ENCODE measurements at regions not wholly inside any gene's neighbourhood (a gene's known extent, or its start where the extent isn't known, plus 50 kb on each side); places are given as distances from the start of the nearest gene placed in this dataset.
"Not testable (repeated sequence)": the region's sequence is repeated elsewhere in the genome, so short reads cannot be mapped to it uniquely, and the experiment has no call there.

DNA sequence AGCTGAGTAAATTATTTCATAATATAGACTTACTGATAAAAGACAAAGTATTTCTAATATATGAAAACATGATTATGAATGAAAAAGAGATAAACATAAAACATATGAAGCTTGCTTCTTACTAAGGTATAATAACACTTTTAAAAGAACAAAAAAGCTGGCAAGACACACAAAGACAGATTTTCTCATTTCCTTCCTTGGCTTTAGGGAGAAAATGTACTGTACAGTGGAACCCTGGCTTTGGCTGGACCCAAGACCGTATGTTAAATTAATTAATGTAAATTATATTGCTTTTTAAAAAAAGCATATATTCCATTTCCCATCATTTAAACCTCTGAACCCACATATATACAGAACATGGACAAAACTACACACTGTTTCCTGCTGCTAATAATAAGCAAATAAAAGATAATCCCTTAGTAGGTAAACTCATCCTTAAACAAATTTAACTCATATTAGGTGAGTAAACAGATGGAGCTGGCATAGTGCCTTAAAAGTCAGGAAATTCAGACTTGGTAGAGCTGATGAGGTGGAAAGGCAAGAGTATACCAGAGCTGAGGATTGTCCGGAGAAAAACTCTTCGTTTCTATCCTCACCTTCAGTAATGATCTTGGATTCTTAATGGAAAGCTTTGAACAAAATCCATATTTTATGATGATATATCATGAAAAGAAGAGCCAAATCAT lies 1016.4 kb upstream of the KCND2 start:
- Histone ChIP-seq H2AFZ (no peak overlapping the region), H3K4me2 (no peak overlapping the region), H3K79me2 (replicated peaks; ENCODE audit: insufficient read depth) (no peaks in the 10 kb centered on the region), H3F3A (replicated peaks; ENCODE audit: low read depth) (no peaks in the 10 kb centered on the region), H3K4me3 (no peak overlapping the region), H3K36me3 (ENCODE audit: insufficient read depth) (no peaks in the 10 kb centered on the region), H3K27me3 (ENCODE audit: insufficient read depth) (no peaks in the 10 kb centered on the region), H3K27ac (ENCODE audit: low read depth) (no peak overlapping the region), H4K20me1 (replicated peaks; ENCODE audit: insufficient read depth) (no peaks in the 10 kb centered on the region), H3K4me1 (ENCODE audit: insufficient read depth) (no peaks in the 10 kb centered on the region), H3K9me2 (ENCODE audit: insufficient read depth) (no peaks in the 10 kb centered on the region)
- Mint-ChIP-seq H3K27me3 (ENCODE audit: insufficient read depth, low read depth, poor library complexity) (no peaks in the 10 kb centered on the region), H3K4me1 (no peaks in the 10 kb centered on the region), H3K36me3 (ENCODE audit: low read depth) (no peaks in the 10 kb centered on the region), H3K27ac (no peak overlapping the region), H3K4me3 (no peak overlapping the region), H3K9me3 (no peaks in the 10 kb centered on the region)
- ATAC-seq (no peak), DNase-seq (ENCODE audit: low spot score) (no peak)
- TF ChIP-seq, protein P1, sequence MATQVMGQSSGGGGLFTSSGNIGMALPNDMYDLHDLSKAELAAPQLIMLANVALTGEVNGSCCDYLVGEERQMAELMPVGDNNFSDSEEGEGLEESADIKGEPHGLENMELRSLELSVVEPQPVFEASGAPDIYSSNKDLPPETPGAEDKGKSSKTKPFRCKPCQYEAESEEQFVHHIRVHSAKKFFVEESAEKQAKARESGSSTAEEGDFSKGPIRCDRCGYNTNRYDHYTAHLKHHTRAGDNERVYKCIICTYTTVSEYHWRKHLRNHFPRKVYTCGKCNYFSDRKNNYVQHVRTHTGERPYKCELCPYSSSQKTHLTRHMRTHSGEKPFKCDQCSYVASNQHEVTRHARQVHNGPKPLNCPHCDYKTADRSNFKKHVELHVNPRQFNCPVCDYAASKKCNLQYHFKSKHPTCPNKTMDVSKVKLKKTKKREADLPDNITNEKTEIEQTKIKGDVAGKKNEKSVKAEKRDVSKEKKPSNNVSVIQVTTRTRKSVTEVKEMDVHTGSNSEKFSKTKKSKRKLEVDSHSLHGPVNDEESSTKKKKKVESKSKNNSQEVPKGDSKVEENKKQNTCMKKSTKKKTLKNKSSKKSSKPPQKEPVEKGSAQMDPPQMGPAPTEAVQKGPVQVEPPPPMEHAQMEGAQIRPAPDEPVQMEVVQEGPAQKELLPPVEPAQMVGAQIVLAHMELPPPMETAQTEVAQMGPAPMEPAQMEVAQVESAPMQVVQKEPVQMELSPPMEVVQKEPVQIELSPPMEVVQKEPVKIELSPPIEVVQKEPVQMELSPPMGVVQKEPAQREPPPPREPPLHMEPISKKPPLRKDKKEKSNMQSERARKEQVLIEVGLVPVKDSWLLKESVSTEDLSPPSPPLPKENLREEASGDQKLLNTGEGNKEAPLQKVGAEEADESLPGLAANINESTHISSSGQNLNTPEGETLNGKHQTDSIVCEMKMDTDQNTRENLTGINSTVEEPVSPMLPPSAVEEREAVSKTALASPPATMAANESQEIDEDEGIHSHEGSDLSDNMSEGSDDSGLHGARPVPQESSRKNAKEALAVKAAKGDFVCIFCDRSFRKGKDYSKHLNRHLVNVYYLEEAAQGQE (IDR thresholded peaks at IDR 0.05; ENCODE audit: unreplicated experiment), result no peak

DNA sequence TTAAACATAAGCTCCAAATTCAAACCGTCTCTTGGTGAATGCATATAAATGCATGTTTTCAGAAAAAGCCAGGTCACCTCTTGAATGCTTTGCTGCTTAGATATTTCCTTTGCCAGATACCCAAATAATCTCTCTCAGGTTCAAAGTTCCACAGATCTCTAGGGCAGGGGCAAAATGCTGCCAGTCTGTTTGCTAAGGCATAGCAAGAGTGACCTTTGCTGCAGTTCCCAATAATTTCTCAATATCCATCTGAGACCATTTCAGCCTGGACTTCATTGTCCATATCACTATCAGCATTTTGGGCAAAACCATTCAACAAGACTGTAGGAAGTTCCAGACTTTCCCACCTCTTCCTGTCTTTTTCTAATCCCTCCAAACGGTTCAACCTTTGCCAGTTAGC lies 1006.2 kb upstream of the KCND2 start:
- not testable (repeated sequence) for H2AFZ ChIP-seq; H3K27me3 Mint-ChIP-seq (ENCODE audit: insufficient read depth, low read depth, poor library complexity); H3F3A ChIP-seq (replicated peaks; ENCODE audit: low read depth); H3K79me2 ChIP-seq (replicated peaks; ENCODE audit: insufficient read depth); H4K20me1 ChIP-seq (replicated peaks; ENCODE audit: insufficient read depth); H3K27ac ChIP-seq (ENCODE audit: low read depth); ATAC-seq; H3K36me3 Mint-ChIP-seq (ENCODE audit: low read depth); H3K4me3 Mint-ChIP-seq; H3K4me3 ChIP-seq; H3K27ac Mint-ChIP-seq; H3K27me3 ChIP-seq (ENCODE audit: insufficient read depth); H3K9me2 ChIP-seq (ENCODE audit: insufficient read depth); H3K4me2 ChIP-seq; H3K36me3 ChIP-seq (ENCODE audit: insufficient read depth); H3K4me1 ChIP-seq (ENCODE audit: insufficient read depth); H3K4me1 Mint-ChIP-seq; H3K9me3 Mint-ChIP-seq; DNase-seq (ENCODE audit: low spot score)

DNA sequence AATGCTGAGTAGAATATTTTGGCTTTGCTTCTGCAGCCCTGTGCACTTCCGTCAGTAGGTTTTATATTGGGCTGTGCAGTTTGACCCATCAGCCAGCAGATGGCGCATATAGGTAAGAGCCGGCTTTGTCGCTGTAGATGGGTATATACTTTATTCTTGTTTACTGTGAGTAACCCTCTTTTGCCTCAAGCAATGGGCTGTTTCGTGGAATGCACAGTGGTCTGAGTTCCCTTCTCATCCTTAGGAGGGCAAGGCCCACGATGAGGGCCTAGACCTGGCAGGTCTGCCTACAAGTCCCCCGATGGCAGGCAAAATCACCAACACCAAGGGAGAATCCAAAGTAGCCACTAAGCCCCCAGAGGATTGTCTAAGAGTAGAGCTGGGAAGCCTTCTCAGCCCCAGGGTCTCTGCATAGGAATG lies 1002.9 kb upstream of the KCND2 start:
- DNase-seq (ENCODE audit: low spot score) (peak; percentile 89), ATAC-seq (peak; percentile 97)
- Mint-ChIP-seq H3K4me1 (no peaks in the 10 kb centered on the region; the same call in 2 of the 3 replicates), H3K27ac (no peak overlapping the region), H3K9me3 (no peaks in the 10 kb centered on the region), H3K4me3 (no peak overlapping the region), H3K36me3 (ENCODE audit: low read depth) (no peaks in the 10 kb centered on the region), H3K27me3 (ENCODE audit: insufficient read depth, low read depth, poor library complexity) (peaks cover 6% of the 10 kb centered on the region)
- Histone ChIP-seq H3K36me3 (ENCODE audit: insufficient read depth) (no peaks in the 10 kb centered on the region), H3K79me2 (replicated peaks; ENCODE audit: insufficient read depth) (no peaks in the 10 kb centered on the region), H3K9me2 (ENCODE audit: insufficient read depth) (no peaks in the 10 kb centered on the region), H2AFZ (peak overlapping the region; percentile 98), H3K27ac (ENCODE audit: low read depth) (no peak overlapping the region), H3K27me3 (ENCODE audit: insufficient read depth) (no peaks in the 10 kb centered on the region), H3F3A (replicated peaks; ENCODE audit: low read depth) (no peaks in the 10 kb centered on the region), H3K4me3 (no peak overlapping the region), H3K4me2 (no peak overlapping the region), H3K4me1 (ENCODE audit: insufficient read depth) (no peaks in the 10 kb centered on the region), H4K20me1 (replicated peaks; ENCODE audit: insufficient read depth) (no peaks in the 10 kb centered on the region)
- TF ChIP-seq, protein P2, sequence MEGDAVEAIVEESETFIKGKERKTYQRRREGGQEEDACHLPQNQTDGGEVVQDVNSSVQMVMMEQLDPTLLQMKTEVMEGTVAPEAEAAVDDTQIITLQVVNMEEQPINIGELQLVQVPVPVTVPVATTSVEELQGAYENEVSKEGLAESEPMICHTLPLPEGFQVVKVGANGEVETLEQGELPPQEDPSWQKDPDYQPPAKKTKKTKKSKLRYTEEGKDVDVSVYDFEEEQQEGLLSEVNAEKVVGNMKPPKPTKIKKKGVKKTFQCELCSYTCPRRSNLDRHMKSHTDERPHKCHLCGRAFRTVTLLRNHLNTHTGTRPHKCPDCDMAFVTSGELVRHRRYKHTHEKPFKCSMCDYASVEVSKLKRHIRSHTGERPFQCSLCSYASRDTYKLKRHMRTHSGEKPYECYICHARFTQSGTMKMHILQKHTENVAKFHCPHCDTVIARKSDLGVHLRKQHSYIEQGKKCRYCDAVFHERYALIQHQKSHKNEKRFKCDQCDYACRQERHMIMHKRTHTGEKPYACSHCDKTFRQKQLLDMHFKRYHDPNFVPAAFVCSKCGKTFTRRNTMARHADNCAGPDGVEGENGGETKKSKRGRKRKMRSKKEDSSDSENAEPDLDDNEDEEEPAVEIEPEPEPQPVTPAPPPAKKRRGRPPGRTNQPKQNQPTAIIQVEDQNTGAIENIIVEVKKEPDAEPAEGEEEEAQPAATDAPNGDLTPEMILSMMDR (conservative IDR thresholded peaks at IDR 0.05; ENCODE audit: low read depth in 2 of 2), result peak; percentile 88 to 96
- TF ChIP-seq, protein P1 (IDR thresholded peaks at IDR 0.05; ENCODE audit: unreplicated experiment), result no peak

All from GM23338 (cell line).